ENCODE measurements at regions not wholly inside any gene's neighbourhood (a gene's known extent, or its start where the extent isn't known, plus 50 kb on each side); places are given as distances from the start of the nearest gene placed in this dataset.

GRCh38 chr5:158224253-158224652 is 365.3 kb upstream of the CLINT1 start:
- Mint-ChIP-seq H3K36me3 (ENCODE audit: low read depth) (no peaks in the 10 kb centered on the region), H3K27me3 (ENCODE audit: low read depth) (no peaks in the 10 kb centered on the region), H3K27ac (no peak overlapping the region), H3K4me3 (no peak overlapping the region), H3K4me1 (ENCODE audit: low read depth) (no peaks in the 10 kb centered on the region), H3K9me3 (ENCODE audit: insufficient read depth) (peaks cover 8% of the 10 kb centered on the region)
- ATAC-seq (no peak), DNase-seq (no peak)
- ChIA-PET POLR2A (no interaction called here), CTCF (no interaction called here)

DNA sequence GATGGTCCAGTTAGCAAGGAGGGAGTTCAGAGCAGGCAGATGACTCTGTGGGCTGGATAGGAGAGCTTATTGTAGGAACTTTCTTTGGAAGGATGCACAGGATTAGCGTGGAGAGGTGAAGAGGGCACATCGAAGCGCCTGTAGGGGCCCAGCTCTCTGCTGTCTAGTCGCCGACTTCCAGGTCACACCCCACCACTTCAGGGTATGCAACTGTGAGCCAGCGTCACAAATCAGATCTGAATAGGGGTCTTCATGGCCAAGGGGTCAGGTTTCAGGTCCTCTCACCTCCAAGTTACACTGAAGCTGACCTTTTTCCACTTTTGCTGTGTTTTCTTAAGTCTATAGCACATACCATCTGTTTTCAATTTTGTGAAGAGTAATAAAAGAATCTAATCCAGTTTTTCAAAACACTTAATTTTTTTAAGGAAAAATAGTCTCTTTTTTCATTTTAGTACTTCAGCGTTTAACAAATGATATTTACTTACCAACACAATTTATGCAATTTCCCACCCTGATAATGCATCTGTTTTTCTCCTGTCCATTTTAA is 364.2 kb upstream of the CLINT1 start:
- H3K9me3 Mint-ChIP-seq (ENCODE audit: insufficient read depth), result peaks cover 4% of the 10 kb centered on the region
- H3K27me3 Mint-ChIP-seq (ENCODE audit: low read depth), result no peaks in the 10 kb centered on the region
- no peaks in the 10 kb centered on the region for H3K36me3 Mint-ChIP-seq (ENCODE audit: low read depth)
- POLR2A ChIA-PET, result no interaction called here
- no peaks in the 10 kb centered on the region for H3K4me1 Mint-ChIP-seq (ENCODE audit: low read depth)
- DNase-seq (no peak), ATAC-seq (no peak)
- H3K27ac Mint-ChIP-seq, result no peak overlapping the region
- H3K4me3 Mint-ChIP-seq, result no peak overlapping the region
- CTCF ChIA-PET, result no interaction called here

- DNase-seq (no peak), ATAC-seq (no peak)
- H3K9me3 Mint-ChIP-seq (ENCODE audit: insufficient read depth), result no peaks in the 10 kb centered on the region
- POLR2A ChIA-PET, result no interaction called here
- no peaks in the 10 kb centered on the region for H3K4me1 Mint-ChIP-seq (ENCODE audit: low read depth)
- H3K36me3 Mint-ChIP-seq (ENCODE audit: low read depth), result no peaks in the 10 kb centered on the region
- peaks cover 3% of the 10 kb centered on the region for H3K27me3 Mint-ChIP-seq (ENCODE audit: low read depth)
- H3K4me3 Mint-ChIP-seq, result no peak overlapping the region
- no peak overlapping the region for H3K27ac Mint-ChIP-seq
- CTCF ChIA-PET, result no interaction called here
These were observed 354.0 kb upstream of the CLINT1 start for GRCh38 chr5:158212917-158213316.

- no peak overlapping the region for H3K27ac Mint-ChIP-seq
- H3K9me3 Mint-ChIP-seq (ENCODE audit: insufficient read depth), result no peaks in the 10 kb centered on the region
- DNase-seq (no peak), ATAC-seq (no peak)
- CTCF ChIA-PET, result no interaction called here
- POLR2A ChIA-PET, result no interaction called here
- no peaks in the 10 kb centered on the region for H3K4me1 Mint-ChIP-seq (ENCODE audit: low read depth)
- no peaks in the 10 kb centered on the region for H3K36me3 Mint-ChIP-seq (ENCODE audit: low read depth)
- peaks cover 3% of the 10 kb centered on the region for H3K27me3 Mint-ChIP-seq (ENCODE audit: low read depth)
- H3K4me3 Mint-ChIP-seq, result no peak overlapping the region
These were observed 353.3 kb upstream of the CLINT1 start for GRCh38 chr5:158212237-158212636.

GRCh38 chr5:158209219-158209908 is 350.4 kb upstream of the CLINT1 start:
- Mint-ChIP-seq H3K4me1 (ENCODE audit: low read depth) (no peaks in the 10 kb centered on the region), H3K27me3 (ENCODE audit: low read depth) (no peaks in the 10 kb centered on the region), H3K4me3 (no peak overlapping the region), H3K27ac (no peak overlapping the region), H3K9me3 (ENCODE audit: insufficient read depth) (no peaks in the 10 kb centered on the region), H3K36me3 (ENCODE audit: low read depth) (no peaks in the 10 kb centered on the region)
- ChIA-PET CTCF (no interaction called here), POLR2A (no interaction called here)
- DNase-seq (no peak), ATAC-seq (no peak)

GRCh38 chr5:158207733-158208132 is 348.8 kb upstream of the CLINT1 start:
- Mint-ChIP-seq H3K27ac (no peak overlapping the region), H3K4me3 (no peak overlapping the region), H3K4me1 (ENCODE audit: low read depth) (no peaks in the 10 kb centered on the region), H3K9me3 (ENCODE audit: insufficient read depth) (no peaks in the 10 kb centered on the region), H3K36me3 (ENCODE audit: low read depth) (no peaks in the 10 kb centered on the region), H3K27me3 (ENCODE audit: low read depth) (no peaks in the 10 kb centered on the region)
- DNase-seq, result no peak
- ChIA-PET POLR2A (no interaction called here), CTCF (interaction anchor here (1.2 kb wide), 1 partner anchor 14 kb away, joined by 3 read pairs; no protein-coding TSS in a partner anchor)
- ATAC-seq, result no peak

DNA sequence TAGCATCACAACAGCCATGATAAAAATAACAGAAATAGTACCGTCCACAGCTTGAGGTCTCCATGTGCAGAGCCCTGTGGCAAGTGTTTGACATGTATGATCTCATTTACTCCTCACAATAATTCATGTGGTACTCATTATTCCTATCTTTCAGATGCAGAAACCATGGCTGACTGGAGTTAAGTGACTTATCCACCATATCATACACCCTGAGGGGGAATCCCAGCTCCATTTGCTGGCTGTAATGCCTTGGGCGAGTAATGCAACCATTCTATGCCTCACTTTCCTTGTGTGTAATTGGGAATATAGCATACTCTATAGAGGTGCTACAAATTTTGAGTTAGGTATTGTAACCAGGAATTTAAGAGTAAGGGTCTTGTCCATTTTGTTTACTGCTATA is 347.0 kb upstream of the CLINT1 start:
- no peak for DNase-seq
- Mint-ChIP-seq H3K27me3 (ENCODE audit: low read depth) (no peaks in the 10 kb centered on the region), H3K9me3 (ENCODE audit: insufficient read depth) (no peaks in the 10 kb centered on the region), H3K36me3 (ENCODE audit: low read depth) (no peaks in the 10 kb centered on the region), H3K27ac (no peak overlapping the region), H3K4me3 (no peak overlapping the region), H3K4me1 (ENCODE audit: low read depth) (no peaks in the 10 kb centered on the region)
- POLR2A ChIA-PET, result no interaction called here
- no peak for ATAC-seq
- CTCF ChIA-PET, result no interaction called here

- Mint-ChIP-seq H3K27ac (no peak overlapping the region), H3K4me3 (no peak overlapping the region), H3K36me3 (ENCODE audit: low read depth) (no peaks in the 10 kb centered on the region), H3K4me1 (ENCODE audit: low read depth) (no peaks in the 10 kb centered on the region), H3K27me3 (ENCODE audit: low read depth) (no peaks in the 10 kb centered on the region), H3K9me3 (ENCODE audit: insufficient read depth) (no peaks in the 10 kb centered on the region)
- POLR2A ChIA-PET, result no interaction called here
- ATAC-seq (no peak), DNase-seq (no peak)
- CTCF ChIA-PET, result interaction anchor here (0.6 kb wide), 1 partner anchor 860 kb away, joined by 3 read pairs; no protein-coding TSS in a partner anchor
These were observed 344.3 kb upstream of the CLINT1 start for GRCh38 chr5:158203261-158203660.

GRCh38 chr5:158202801-158203200 is 343.9 kb upstream of the CLINT1 start:
- Mint-ChIP-seq H3K36me3 (ENCODE audit: low read depth) (no peaks in the 10 kb centered on the region), H3K4me3 (no peak overlapping the region), H3K9me3 (ENCODE audit: insufficient read depth) (no peaks in the 10 kb centered on the region), H3K27ac (no peak overlapping the region), H3K27me3 (ENCODE audit: low read depth) (no peaks in the 10 kb centered on the region), H3K4me1 (ENCODE audit: low read depth) (no peaks in the 10 kb centered on the region)
- ATAC-seq (no peak), DNase-seq (no peak)
- CTCF ChIA-PET, result no interaction called here
- POLR2A ChIA-PET, result interaction anchor here (0.6 kb wide), 1 partner anchor 140 kb away, joined by 3 read pairs; no protein-coding TSS in a partner anchor

GRCh38 chr5:158200619-158201018 is 341.7 kb upstream of the CLINT1 start:
- H3K36me3 Mint-ChIP-seq (ENCODE audit: low read depth), result no peaks in the 10 kb centered on the region
- H3K27me3 Mint-ChIP-seq (ENCODE audit: low read depth), result no peaks in the 10 kb centered on the region
- no peak overlapping the region for H3K27ac Mint-ChIP-seq
- no peaks in the 10 kb centered on the region for H3K4me1 Mint-ChIP-seq (ENCODE audit: low read depth)
- H3K4me3 Mint-ChIP-seq, result no peak overlapping the region
- ChIA-PET CTCF (no interaction called here), POLR2A (no interaction called here)
- DNase-seq, result no peak
- no peaks in the 10 kb centered on the region for H3K9me3 Mint-ChIP-seq (ENCODE audit: insufficient read depth)
- no peak for ATAC-seq

DNA sequence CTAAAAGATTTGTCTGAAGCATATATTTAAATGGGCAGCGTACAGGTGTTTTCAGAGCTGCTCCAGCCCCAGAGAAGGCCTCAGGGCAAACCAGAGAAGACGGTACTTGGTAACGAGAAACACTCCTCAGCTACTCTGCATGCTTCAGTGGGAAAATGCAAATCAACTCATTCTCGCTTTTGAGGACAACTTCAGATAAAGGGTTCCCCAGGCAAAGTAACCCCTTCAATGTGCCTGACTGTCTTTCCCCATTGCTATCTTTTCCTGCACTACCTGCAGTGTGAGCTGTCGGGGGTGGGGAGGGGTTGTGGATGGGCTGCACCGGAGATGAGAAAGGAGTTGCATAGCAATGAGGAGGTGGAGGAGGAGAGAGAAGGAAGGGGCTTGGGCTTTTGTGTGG is 339.7 kb upstream of the CLINT1 start:
- Mint-ChIP-seq H3K27ac (no peak overlapping the region), H3K9me3 (ENCODE audit: insufficient read depth) (no peaks in the 10 kb centered on the region), H3K4me3 (no peak overlapping the region), H3K27me3 (ENCODE audit: low read depth) (peaks cover 2% of the 10 kb centered on the region), H3K4me1 (ENCODE audit: low read depth) (no peaks in the 10 kb centered on the region), H3K36me3 (ENCODE audit: low read depth) (no peaks in the 10 kb centered on the region)
- ATAC-seq (no peak), DNase-seq (no peak)
- CTCF ChIA-PET, result no interaction called here
- POLR2A ChIA-PET, result no interaction called here

GRCh38 chr5:158195416-158196210 is 336.7 kb upstream of the CLINT1 start:
- H3K9me3 Mint-ChIP-seq (ENCODE audit: insufficient read depth), result no peaks in the 10 kb centered on the region
- no peak overlapping the region for H3K27ac Mint-ChIP-seq
- no peak overlapping the region for H3K4me3 Mint-ChIP-seq
- ChIA-PET POLR2A (no interaction called here), CTCF (no interaction called here)
- H3K4me1 Mint-ChIP-seq (ENCODE audit: low read depth), result no peaks in the 10 kb centered on the region
- ATAC-seq, result no peak
- H3K36me3 Mint-ChIP-seq (ENCODE audit: low read depth), result no peaks in the 10 kb centered on the region
- no peak for DNase-seq
- H3K27me3 Mint-ChIP-seq (ENCODE audit: low read depth), result peaks cover 2% of the 10 kb centered on the region
